ENCODE measurements at regions not wholly inside any gene's neighbourhood (a gene's known extent, or its start where the extent isn't known, plus 50 kb on each side); places are given as distances from the start of the nearest gene placed in this dataset.
A peak's percentile ranks its signal among the peaks of the same experiment; 100 is the strongest.
"Not testable (repeated sequence)": the region's sequence is repeated elsewhere in the genome, so short reads cannot be mapped to it uniquely, and the experiment has no call there.

GRCh38 chr7:77484785-77485184 is 52.3 kb upstream of the PTPN12 start:
- ATAC-seq = no peak
- no peak for DNase-seq
- intact Hi-C loops (cut with micrococcal nuclease) = no loop called here

- ATAC-seq (no peak), DNase-seq (no peak)
- intact Hi-C loops (cut with micrococcal nuclease) = no loop called here
These were observed 55.1 kb upstream of the PTPN12 start for GRCh38 chr7:77482015-77482414.

GRCh38 chr7:77481615-77482014 is 55.5 kb upstream of the PTPN12 start:
- intact Hi-C loops (cut with micrococcal nuclease) = no loop called here
- no peak for ATAC-seq
- no peak for DNase-seq

GRCh38 chr7:77480102-77480627 is 56.9 kb upstream of the PTPN12 start:
- intact Hi-C loops (cut with micrococcal nuclease); ATAC-seq; DNase-seq: not testable (repeated sequence)

- DNase-seq (no peak), ATAC-seq (no peak)
- intact Hi-C loops (cut with micrococcal nuclease) = no loop called here
These were observed 57.5 kb upstream of the PTPN12 start for GRCh38 chr7:77479536-77480088.

- intact Hi-C loops (cut with micrococcal nuclease) = no loop called here
- DNase-seq (no peak), ATAC-seq (no peak)
These were observed 60.2 kb upstream of the PTPN12 start for GRCh38 chr7:77476871-77477270.

- DNase-seq (no peak), ATAC-seq (no peak)
- intact Hi-C loops (cut with micrococcal nuclease) = no loop called here
These were observed 59.0 kb upstream of the GSAP start for GRCh38 chr7:77475181-77475580.

GRCh38 chr7:77474756-77475155 is 58.6 kb upstream of the GSAP start:
- ATAC-seq = no peak
- intact Hi-C loops (cut with micrococcal nuclease) = no loop called here
- no peak for DNase-seq

- ATAC-seq (no peak), DNase-seq (no peak)
- intact Hi-C loops (cut with micrococcal nuclease) = no loop called here
These were observed 57.3 kb upstream of the GSAP start for GRCh38 chr7:77473229-77474005.

- no peak for ATAC-seq
- no peak for DNase-seq
- intact Hi-C loops (cut with micrococcal nuclease) = no loop called here
These were observed 53.8 kb upstream of the GSAP start for GRCh38 chr7:77469927-77470326.

- ATAC-seq (peak; percentile 90), DNase-seq (peak; percentile 38)
- intact Hi-C loops (cut with micrococcal nuclease) = no loop called here
These were observed 51.3 kb upstream of the GSAP start for GRCh38 chr7:77467408-77467807.

GRCh38 chr7:77466450-77466849 is 50.3 kb upstream of the GSAP start:
- no peak for DNase-seq
- no peak for ATAC-seq
- intact Hi-C loops (cut with micrococcal nuclease) = no loop called here
